RWPE2 (cell line): ENCODE measurements at regions not wholly inside any gene's neighbourhood (a gene's known extent, or its start where the extent isn't known, plus 50 kb on each side); places are given as distances from the start of the nearest gene placed in this dataset.

Source experiments
- ATAC-seq: fragments of 200-7000 bp; cut with Tn5 transposase; 3 replicates; pipeline ENCODE4 v1.9.1; 2021; ENCODE audit warnings: low read depth
- DNase-seq: peaks from one replicate; pipeline ENCODE4 v3.0.0-alpha.2; 2020; ENCODE audit warnings: low spot score
- H3K27ac ChIP-seq: fragments of 450-650 bp; 2 replicates; pipeline ENCODE4 v1.5.1; 2017; ENCODE audit warnings: mild to moderate bottlenecking; ENCODE audit not compliant: poor library complexity, severe bottlenecking
- H3K27me3 ChIP-seq: fragments of 250-450 bp; sonication (Bioruptor Pico); 2 replicates; pipeline ENCODE4 v1.5.1; 2021; ENCODE audit warnings: mild to moderate bottlenecking, moderate library complexity; ENCODE audit not compliant: insufficient read depth, poor library complexity, severe bottlenecking
- H3K36me3 ChIP-seq: fragments of 250-450 bp; sonication (Bioruptor Pico); 2 replicates; pipeline ENCODE4 v1.5.1; 2020; ENCODE audit warnings: low read depth, mild to moderate bottlenecking, moderate library complexity
- H3K4me1 ChIP-seq: fragments of 250-450 bp; sonication (Bioruptor Pico); 2 replicates; pipeline ENCODE4 v1.5.1; 2021; ENCODE audit warnings: mild to moderate bottlenecking, moderate library complexity; ENCODE audit not compliant: insufficient read depth, poor library complexity, severe bottlenecking
- H3K4me3 ChIP-seq: fragments of 250-450 bp; sonication (Bioruptor Pico); 2 replicates; pipeline ENCODE4 v1.5.1; 2021; ENCODE audit warnings: mild to moderate bottlenecking, moderate library complexity; ENCODE audit not compliant: severe bottlenecking
- H3K9me3 ChIP-seq: fragments of 250-450 bp; sonication (Bioruptor Pico); 2 replicates; pipeline ENCODE4 v1.5.1; 2021; ENCODE audit warnings: mild to moderate bottlenecking, moderate library complexity; ENCODE audit not compliant: severe bottlenecking
- TF ChIP-seq, protein P1 (sequence below): fragments of 450-650 bp; IDR thresholded peaks from one replicate; pipeline ENCODE4 v1.5.1; 2017; ENCODE audit warnings: mild to moderate bottlenecking, moderate library complexity; ENCODE audit not compliant: poor library complexity, severe bottlenecking

DNA sequence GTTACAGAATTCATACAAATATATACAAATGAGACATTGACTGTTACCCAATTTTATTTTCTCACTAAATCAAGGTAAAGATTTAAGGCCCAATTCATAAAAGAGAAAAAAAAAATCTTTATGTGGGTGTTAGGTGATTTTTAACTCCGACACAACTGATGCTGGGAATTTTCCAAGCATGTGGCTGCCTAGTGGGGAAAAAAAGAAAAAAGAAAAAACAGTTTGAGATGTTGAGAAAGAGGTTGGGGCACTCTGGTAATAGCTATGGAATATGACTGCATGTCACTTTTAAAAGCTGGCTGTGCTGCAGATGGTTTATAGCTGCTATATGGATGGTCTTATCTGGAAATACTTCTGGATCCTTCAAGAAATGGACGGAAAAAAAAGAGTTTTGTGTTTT lies 739.9 kb upstream of the SOX9 start:
- ATAC-seq (no peak), DNase-seq (no peak)
- TF ChIP-seq, protein P1, sequence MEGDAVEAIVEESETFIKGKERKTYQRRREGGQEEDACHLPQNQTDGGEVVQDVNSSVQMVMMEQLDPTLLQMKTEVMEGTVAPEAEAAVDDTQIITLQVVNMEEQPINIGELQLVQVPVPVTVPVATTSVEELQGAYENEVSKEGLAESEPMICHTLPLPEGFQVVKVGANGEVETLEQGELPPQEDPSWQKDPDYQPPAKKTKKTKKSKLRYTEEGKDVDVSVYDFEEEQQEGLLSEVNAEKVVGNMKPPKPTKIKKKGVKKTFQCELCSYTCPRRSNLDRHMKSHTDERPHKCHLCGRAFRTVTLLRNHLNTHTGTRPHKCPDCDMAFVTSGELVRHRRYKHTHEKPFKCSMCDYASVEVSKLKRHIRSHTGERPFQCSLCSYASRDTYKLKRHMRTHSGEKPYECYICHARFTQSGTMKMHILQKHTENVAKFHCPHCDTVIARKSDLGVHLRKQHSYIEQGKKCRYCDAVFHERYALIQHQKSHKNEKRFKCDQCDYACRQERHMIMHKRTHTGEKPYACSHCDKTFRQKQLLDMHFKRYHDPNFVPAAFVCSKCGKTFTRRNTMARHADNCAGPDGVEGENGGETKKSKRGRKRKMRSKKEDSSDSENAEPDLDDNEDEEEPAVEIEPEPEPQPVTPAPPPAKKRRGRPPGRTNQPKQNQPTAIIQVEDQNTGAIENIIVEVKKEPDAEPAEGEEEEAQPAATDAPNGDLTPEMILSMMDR: no peak
- Histone ChIP-seq H3K4me3 (no peak overlapping the region), H3K36me3 (no peaks in the 10 kb centered on the region), H3K27ac (no peak overlapping the region), H3K9me3 (no peaks in the 10 kb centered on the region), H3K4me1 (no peaks in the 10 kb centered on the region), H3K27me3 (no peaks in the 10 kb centered on the region)

DNA sequence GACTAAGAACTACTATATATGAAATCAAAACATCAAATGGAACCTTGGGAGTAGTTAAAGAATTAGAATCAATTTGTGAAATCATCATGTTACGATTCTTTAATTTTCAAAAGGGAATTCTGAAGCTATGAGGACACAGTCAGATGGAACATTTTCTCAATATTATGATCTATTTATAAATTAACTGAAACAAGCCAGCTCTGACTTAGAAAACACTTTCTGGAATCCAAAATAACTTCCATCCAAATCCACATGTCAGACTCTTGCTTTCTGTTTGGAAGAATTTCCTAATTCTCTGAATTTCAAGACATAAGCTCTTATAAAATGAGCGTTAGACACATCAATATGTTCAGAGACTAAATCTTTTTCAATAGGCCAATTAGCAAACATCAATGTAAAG lies 737.7 kb upstream of the SOX9 start:
- no peaks in the 10 kb centered on the region for H3K27me3 ChIP-seq
- no peak overlapping the region for H3K4me3 ChIP-seq
- ATAC-seq (no peak), DNase-seq (no peak)
- no peak overlapping the region for H3K27ac ChIP-seq
- no peaks in the 10 kb centered on the region for H3K4me1 ChIP-seq
- TF ChIP-seq, protein P1: no peak
- no peaks in the 10 kb centered on the region for H3K36me3 ChIP-seq
- H3K9me3 ChIP-seq: no peaks in the 10 kb centered on the region

DNA sequence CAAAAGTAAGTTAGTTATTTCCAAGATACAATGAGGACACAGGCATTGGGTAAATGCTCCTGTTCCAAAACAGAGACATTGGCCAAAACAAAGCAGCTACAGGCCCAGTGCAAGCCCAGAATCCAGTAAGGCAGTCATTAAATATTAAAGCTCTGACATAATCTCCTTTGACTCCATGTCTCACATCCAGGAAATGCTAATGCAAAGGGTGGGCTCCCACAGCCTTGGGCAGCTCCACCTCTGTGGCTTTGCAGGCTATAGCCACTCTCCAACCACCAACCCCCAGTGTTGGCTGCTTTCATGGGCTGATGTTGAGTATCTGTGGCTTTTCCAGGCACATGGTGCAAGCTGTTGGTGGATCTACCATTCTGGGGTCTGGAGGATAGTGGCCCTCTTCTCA lies 733.4 kb upstream of the SOX9 start:
- DNase-seq (no peak), ATAC-seq (no peak)
- Histone ChIP-seq H3K36me3 (no peaks in the 10 kb centered on the region), H3K4me1 (peaks cover under 1% of the 10 kb centered on the region), H3K9me3 (no peaks in the 10 kb centered on the region), H3K27me3 (no peaks in the 10 kb centered on the region), H3K4me3 (no peak overlapping the region), H3K27ac (no peak overlapping the region)
- TF ChIP-seq, protein P1: no peak

DNA sequence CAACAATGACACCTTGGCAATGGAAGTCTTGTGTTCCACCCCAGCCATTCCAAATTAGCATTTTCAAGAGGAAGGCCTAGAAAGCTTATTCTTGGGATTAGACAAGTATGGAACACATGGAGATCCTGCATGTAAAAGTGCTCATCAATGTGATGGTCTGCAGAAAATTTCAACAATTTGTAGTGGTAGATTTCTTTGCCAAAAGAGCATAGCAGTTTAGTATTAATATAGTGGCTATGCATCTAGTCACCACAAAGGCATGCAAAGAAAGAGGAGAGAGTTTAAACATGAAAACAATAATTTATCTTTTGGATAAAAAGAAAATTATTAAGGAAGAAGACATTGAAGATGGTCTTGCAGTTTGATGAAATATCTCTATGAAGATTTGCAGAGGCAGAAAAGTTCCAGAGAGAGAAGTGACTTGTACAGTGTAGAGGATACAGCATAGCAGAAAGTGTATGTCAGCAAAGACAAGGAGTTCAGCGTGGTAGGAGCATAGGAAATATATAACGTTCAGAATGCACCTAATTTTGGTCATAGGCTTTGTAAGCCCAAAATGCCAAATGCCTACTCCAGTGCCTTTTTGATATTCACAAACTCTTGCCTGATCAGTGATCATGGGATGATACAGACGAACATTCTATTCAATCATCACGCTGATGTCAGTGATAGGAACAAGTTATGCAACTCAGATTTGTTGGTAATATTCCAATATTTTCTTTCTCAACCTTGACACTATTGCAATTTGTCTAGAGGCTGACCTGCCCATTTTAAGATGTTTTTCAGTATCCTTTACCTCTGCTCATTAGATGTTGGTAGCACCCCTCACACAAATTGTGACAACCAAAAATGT lies 727.9 kb upstream of the SOX9 start:
- no peaks in the 10 kb centered on the region for H3K36me3 ChIP-seq
- no peak for DNase-seq
- H3K9me3 ChIP-seq: no peaks in the 10 kb centered on the region
- peak overlapping the region; percentile 25 for H3K27ac ChIP-seq
- ATAC-seq: peak; percentile 60
- no peaks in the 10 kb centered on the region for H3K27me3 ChIP-seq
- TF ChIP-seq, protein P1: no peak
- H3K4me1 ChIP-seq: peaks cover 14% of the 10 kb centered on the region
- no peak overlapping the region for H3K4me3 ChIP-seq

DNA sequence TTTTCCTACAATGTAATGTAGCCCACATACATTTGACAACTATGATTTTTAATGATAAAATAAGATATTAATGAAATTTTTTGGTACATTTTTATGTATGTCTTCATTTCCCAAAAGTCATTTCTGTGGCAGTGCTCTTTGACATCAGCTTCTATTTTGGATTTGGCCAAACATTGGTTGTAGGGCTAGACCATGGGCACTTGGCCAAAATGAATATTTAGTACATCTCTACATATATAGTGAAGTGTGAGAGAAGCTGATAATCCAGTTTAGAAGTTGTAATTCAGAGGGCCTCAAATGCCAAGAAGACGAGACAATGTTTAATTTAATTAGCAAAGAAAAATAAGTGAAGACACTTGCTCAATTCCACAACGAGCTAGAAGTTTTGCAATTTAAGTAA lies 724.9 kb upstream of the SOX9 start:
- Histone ChIP-seq H3K27me3 (no peaks in the 10 kb centered on the region), H3K4me1 (peaks cover 14% of the 10 kb centered on the region), H3K36me3 (no peaks in the 10 kb centered on the region), H3K27ac (no peak overlapping the region), H3K4me3 (no peak overlapping the region), H3K9me3 (no peaks in the 10 kb centered on the region)
- TF ChIP-seq, protein P1: no peak
- ATAC-seq: no peak
- DNase-seq: no peak
